OCI-LY1 (cell line): ENCODE measurements at regions not wholly inside any gene's neighbourhood (a gene's known extent, or its start where the extent isn't known, plus 50 kb on each side); places are given as distances from the start of the nearest gene placed in this dataset.

Experiments used
- H2AFZ ChIP-seq: fragments of 200-600 bp; sonication (generic), shearing (Covaris generic); 2 replicates; pipeline ENCODE4 v1.6.0; 2014; ENCODE audit warnings: antibody characterized with exemption, mild to moderate bottlenecking, low read length
- H3F3A ChIP-seq: fragments of 200-600 bp; sonication (generic), shearing (Covaris generic); 2 replicates; pipeline ENCODE4 v1.6.0; 2014; ENCODE audit warnings: mild to moderate bottlenecking, antibody characterized with exemption, low read length, moderate library complexity; ENCODE audit not compliant: insufficient read depth
- H3K27ac ChIP-seq: fragments of 200-600 bp; sonication (generic); 2 replicates; pipeline ENCODE4 v1.5.1; 2014; ENCODE audit warnings: low read length, mixed run types, mild to moderate bottlenecking, low read depth; ENCODE audit not compliant: poor library complexity, severe bottlenecking
- H3K27me3 ChIP-seq: fragments of 200-600 bp; sonication (generic); 2 replicates; pipeline ENCODE4 v1.6.0; 2014; ENCODE audit warnings: antibody characterized with exemption, mild to moderate bottlenecking, low read length, moderate library complexity; ENCODE audit not compliant: insufficient read depth
- H3K36me3 ChIP-seq: fragments of 200-600 bp; sonication (generic); 2 replicates; pipeline ENCODE4 v1.6.1; 2014; ENCODE audit warnings: mild to moderate bottlenecking, antibody characterized with exemption, low read length, moderate library complexity, mixed read lengths; ENCODE audit not compliant: insufficient read depth
- H3K4me1 ChIP-seq: fragments of 200-600 bp; sonication (generic); 2 replicates; pipeline ENCODE4 v1.5.1; 2014; ENCODE audit warnings: mild to moderate bottlenecking, low read length, moderate library complexity; ENCODE audit not compliant: insufficient read depth, severe bottlenecking
- H3K4me2 ChIP-seq: fragments of 200-600 bp; sonication (generic), shearing (Covaris generic); 2 replicates; pipeline ENCODE4 v1.6.1; 2014; ENCODE audit warnings: low read length
- H3K4me3 ChIP-seq: fragments of 200-600 bp; sonication (generic); 2 replicates; pipeline ENCODE4 v1.5.1; 2014; ENCODE audit warnings: low read length, low read depth, mild to moderate bottlenecking, mixed read lengths; ENCODE audit not compliant: poor library complexity, severe bottlenecking
- H3K79me2 ChIP-seq: fragments of 200-600 bp; shearing (Covaris generic); 2 replicates; pipeline ENCODE4 v1.6.1; 2016; ENCODE audit warnings: mixed run types, low read length, mixed read lengths; ENCODE audit not compliant: insufficient read depth
- H3K9ac ChIP-seq: fragments of 200-600 bp; sonication (generic), shearing (Covaris generic); 2 replicates; pipeline ENCODE4 v1.6.1; 2014; ENCODE audit warnings: mild to moderate bottlenecking, low read length, mixed read lengths
- H3K9me2 ChIP-seq: fragments of 200-600 bp; sonication (generic), shearing (Covaris generic); 2 replicates; pipeline ENCODE4 v1.6.1; 2014; ENCODE audit warnings: low read depth, mild to moderate bottlenecking, low read length, mixed read lengths
- H3K9me3 ChIP-seq: fragments of 200-600 bp; shearing (Covaris generic); 2 replicates; pipeline ENCODE4 v1.6.1; 2014; ENCODE audit warnings: low read length, mixed read lengths
- H4K20me1 ChIP-seq: fragments of 200-600 bp; sonication (generic), shearing (Covaris generic); 2 replicates; pipeline ENCODE4 v1.6.0; 2016; ENCODE audit warnings: mild to moderate bottlenecking, low read length; ENCODE audit not compliant: insufficient read depth
- EZH2 ChIP-seq: fragments of 200-600 bp; sonication (generic), shearing (Covaris generic); IDR thresholded peaks from 2 replicates; pipeline ENCODE4 v1.8.0; 2017; ENCODE audit warnings: borderline replicate concordance, mixed run types, mild to moderate bottlenecking, antibody characterized with exemption, low read length, moderate library complexity, mixed read lengths
- TF ChIP-seq, protein P1 (sequence below): fragments of 200-600 bp; sonication (generic), shearing (Covaris generic); IDR thresholded peaks from 2 replicates; pipeline ENCODE4 v1.5.1; 2017; ENCODE audit warnings: mild to moderate bottlenecking, antibody characterized with exemption, low read length, moderate library complexity, mixed read lengths

DNA sequence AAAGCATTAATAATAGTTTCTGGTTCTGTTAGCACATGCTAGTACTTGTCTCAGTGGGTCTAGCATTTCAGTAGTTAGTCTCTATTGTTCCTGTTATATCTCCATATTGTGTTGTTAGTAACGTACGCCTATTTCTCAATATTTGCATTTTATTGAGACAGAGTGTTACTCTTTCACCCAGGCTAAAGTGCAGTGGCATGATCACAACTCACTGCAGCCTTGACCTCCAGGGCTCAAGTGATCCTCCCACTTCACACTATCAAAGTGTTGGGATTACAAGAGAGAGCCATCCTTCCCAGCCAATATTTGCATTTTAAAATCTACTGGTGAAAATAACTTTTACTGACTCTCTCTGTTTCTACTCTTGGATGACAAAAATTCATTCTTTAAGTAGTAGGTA, 154.6 kb upstream of the PRR20A start:
- H3K4me3 ChIP-seq: no peak overlapping the region
- no peak overlapping the region for H2AFZ ChIP-seq
- no peaks in the 10 kb centered on the region for H3K36me3 ChIP-seq
- no peaks in the 10 kb centered on the region for H4K20me1 ChIP-seq
- no peaks in the 10 kb centered on the region for H3K9me3 ChIP-seq
- no peak overlapping the region for H3K4me2 ChIP-seq
- H3K27ac ChIP-seq: no peak overlapping the region
- no peaks in the 10 kb centered on the region for H3K9me2 ChIP-seq
- H3K9ac ChIP-seq: no peak overlapping the region
- no peaks in the 10 kb centered on the region for H3F3A ChIP-seq
- no peaks in the 10 kb centered on the region for H3K4me1 ChIP-seq
- no peaks in the 10 kb centered on the region for H3K79me2 ChIP-seq
- H3K27me3 ChIP-seq: no peaks in the 10 kb centered on the region
- TF ChIP-seq EZH2: no peak
- TF ChIP-seq, protein P1, sequence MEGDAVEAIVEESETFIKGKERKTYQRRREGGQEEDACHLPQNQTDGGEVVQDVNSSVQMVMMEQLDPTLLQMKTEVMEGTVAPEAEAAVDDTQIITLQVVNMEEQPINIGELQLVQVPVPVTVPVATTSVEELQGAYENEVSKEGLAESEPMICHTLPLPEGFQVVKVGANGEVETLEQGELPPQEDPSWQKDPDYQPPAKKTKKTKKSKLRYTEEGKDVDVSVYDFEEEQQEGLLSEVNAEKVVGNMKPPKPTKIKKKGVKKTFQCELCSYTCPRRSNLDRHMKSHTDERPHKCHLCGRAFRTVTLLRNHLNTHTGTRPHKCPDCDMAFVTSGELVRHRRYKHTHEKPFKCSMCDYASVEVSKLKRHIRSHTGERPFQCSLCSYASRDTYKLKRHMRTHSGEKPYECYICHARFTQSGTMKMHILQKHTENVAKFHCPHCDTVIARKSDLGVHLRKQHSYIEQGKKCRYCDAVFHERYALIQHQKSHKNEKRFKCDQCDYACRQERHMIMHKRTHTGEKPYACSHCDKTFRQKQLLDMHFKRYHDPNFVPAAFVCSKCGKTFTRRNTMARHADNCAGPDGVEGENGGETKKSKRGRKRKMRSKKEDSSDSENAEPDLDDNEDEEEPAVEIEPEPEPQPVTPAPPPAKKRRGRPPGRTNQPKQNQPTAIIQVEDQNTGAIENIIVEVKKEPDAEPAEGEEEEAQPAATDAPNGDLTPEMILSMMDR: no peak

DNA sequence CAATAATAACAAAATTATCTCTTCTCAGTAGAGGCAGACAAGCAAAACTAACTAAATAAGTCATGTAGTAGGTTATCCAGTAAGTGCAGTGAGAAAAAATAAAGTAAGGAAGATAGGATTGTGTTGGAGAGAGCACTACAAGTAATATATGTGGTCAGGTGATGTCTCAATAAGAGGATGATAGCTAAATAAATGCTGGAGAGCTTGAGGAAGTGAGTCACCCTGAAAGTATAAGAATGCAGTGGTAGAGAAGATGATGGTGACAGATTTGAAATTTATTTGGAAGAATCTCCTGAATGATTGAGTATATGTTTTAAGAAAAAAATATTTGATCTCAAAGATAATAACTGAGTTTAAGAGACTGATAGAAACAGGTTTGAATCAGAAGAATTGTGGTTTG, 152.2 kb upstream of the PRR20A start:
- Histone ChIP-seq H3K27ac (no peak overlapping the region), H3K4me1 (no peaks in the 10 kb centered on the region), H4K20me1 (no peaks in the 10 kb centered on the region), H3K9ac (no peak overlapping the region), H3F3A (no peaks in the 10 kb centered on the region), H3K9me2 (no peaks in the 10 kb centered on the region), H3K27me3 (no peaks in the 10 kb centered on the region), H2AFZ (no peak overlapping the region), H3K36me3 (no peaks in the 10 kb centered on the region), H3K4me3 (no peak overlapping the region), H3K79me2 (no peaks in the 10 kb centered on the region), H3K4me2 (no peak overlapping the region), H3K9me3 (no peaks in the 10 kb centered on the region)
- no peak for TF ChIP-seq EZH2
- TF ChIP-seq, protein P1: no peak

DNA sequence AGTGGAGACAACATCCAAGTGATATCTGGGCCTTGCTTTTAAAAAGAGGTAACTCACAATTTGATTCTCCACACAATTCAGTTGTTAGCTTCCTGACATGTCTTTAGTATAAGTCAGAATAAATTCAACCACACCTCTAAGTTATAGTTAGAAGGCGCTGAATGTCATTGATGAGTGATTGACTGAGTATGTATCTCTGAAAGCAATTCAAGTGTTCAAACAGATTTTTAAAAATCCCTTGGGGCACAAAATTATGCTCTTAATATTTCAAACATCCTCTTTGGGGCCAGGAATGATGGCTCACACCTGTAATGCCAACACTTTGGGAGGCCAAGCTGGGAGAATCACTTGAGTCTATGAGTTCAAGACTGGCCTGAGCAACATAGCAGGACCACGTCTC, 137.0 kb upstream of the PRR20A start:
- Histone ChIP-seq H3F3A (no peaks in the 10 kb centered on the region), H3K27me3 (no peaks in the 10 kb centered on the region), H2AFZ (no peak overlapping the region), H3K4me1 (no peaks in the 10 kb centered on the region), H3K9me2 (no peaks in the 10 kb centered on the region), H3K9me3 (no peaks in the 10 kb centered on the region), H3K4me2 (no peak overlapping the region), H3K36me3 (no peaks in the 10 kb centered on the region), H3K27ac (no peak overlapping the region), H3K79me2 (no peaks in the 10 kb centered on the region), H3K4me3 (no peak overlapping the region), H3K9ac (no peak overlapping the region), H4K20me1 (no peaks in the 10 kb centered on the region)
- TF ChIP-seq, protein P1: no peak
- TF ChIP-seq EZH2: no peak
